Tibial nerve (tissue), 4 donors: ENCODE measurements at regions not wholly inside any gene's neighbourhood (a gene's known extent, or its start where the extent isn't known, plus 50 kb on each side); places are given as distances from the start of the nearest gene placed in this dataset.
"Not testable (repeated sequence)": the region's sequence is repeated elsewhere in the genome, so short reads cannot be mapped to it uniquely, and the experiment has no call there.

ENCODE experiments used
- DNase-seq, 2 donors: peaks; one replicate each; pipeline ENCODE4 v3.0.0-alpha.2; 2019; ENCODE audit warnings: low spot score in 2 of 2
- H3K27ac ChIP-seq, 4 donors: fragments of 200-600 bp; sonication (generic) in 3 of 4; one replicate each; pipeline ENCODE4 v1.5.1; 2017 to 2019; ENCODE audit warnings: mild to moderate bottlenecking in 1 of 4
- H3K27me3 ChIP-seq, 2 donors: fragments of 200-600 bp; sonication (generic) in 1 of 2; one replicate each; pipeline versions ENCODE4 v1.5.1 to v1.6.0; 2017 to 2019
- H3K36me3 ChIP-seq, 3 donors: fragments of 200-600 bp; sonication (generic); one replicate each; pipeline ENCODE4 v1.5.1; 2018 to 2019
- H3K4me1 ChIP-seq, 4 donors: fragments of 200-600 bp; sonication (generic) in 3 of 4; one replicate each; pipeline ENCODE4 v1.5.1; 2017 to 2019
- H3K4me3 ChIP-seq, 4 donors: fragments of 200-600 bp; sonication (generic) in 3 of 4; one replicate each; pipeline ENCODE4 v1.5.1; 2017 to 2019; ENCODE audit warnings: mild to moderate bottlenecking in 1 of 4, moderate library complexity in 1 of 4
- H3K9me3 ChIP-seq, 4 donors: fragments of 200-600 bp; sonication (generic) in 3 of 4; one replicate each; pipeline ENCODE4 v1.5.1; 2017 to 2019
- CTCF ChIP-seq, 5 experiments: fragments of 200-600 bp in 3 of 5; fragments of 450-650 bp in 2 of 5; sonication (generic) in 3 of 5; IDR thresholded peaks; one replicate each; pipeline ENCODE4 v1.5.1; 2016 to 2019; ENCODE audit warnings: antibody characterized with exemption in 5 of 5, mild to moderate bottlenecking in 3 of 5, moderate library complexity in 2 of 5
- EP300 ChIP-seq, 2 donors: sonication (generic); formaldehyde crosslinking; IDR thresholded peaks; one replicate each; pipeline ENCODE4 v1.6.1; 2017; ENCODE audit warnings: antibody characterized with exemption in 2 of 2, mild to moderate bottlenecking in 1 of 2
- POLR2A ChIP-seq, 2 donors: fragments of 450-650 bp; IDR thresholded peaks; one replicate each; pipeline ENCODE4 v1.6.1; 2017; ENCODE audit warnings: antibody characterized with exemption in 2 of 2, mild to moderate bottlenecking in 2 of 2, moderate library complexity in 2 of 2
- WGBS, 2 donors: methylation state at CpG; one replicate each; pipeline ENCODE4 v1.1.5; 2018; 5-methylcytosine and 5-hydroxymethylcytosine counted together

GRCh38 chr3:46797486-46797885 lies 65.8 kb downstream of the MYL3 start:
- Histone ChIP-seq H3K27ac (no peak overlapping the region), H3K9me3 (peaks cover 0 to 17% (median 0%) of the 10 kb centered on the region in 4 donors), H3K36me3 (no peaks in the 10 kb centered on the region), H3K27me3 (no peaks in the 10 kb centered on the region), H3K4me1 (no peaks in the 10 kb centered on the region), H3K4me3 (no peak overlapping the region)
- TF ChIP-seq POLR2A (IDR thresholded peaks at IDR 0.05): no peak
- TF ChIP-seq EP300 (IDR thresholded peaks at IDR 0.05): no peak
- no peak for TF ChIP-seq CTCF (IDR thresholded peaks at IDR 0.05)
- DNase-seq: no peak

GRCh38 chr3:46793340-46793739 lies 69.9 kb downstream of the MYL3 start:
- peaks cover 0 to 20% (median 0%) of the 10 kb centered on the region in 4 donors for H3K9me3 ChIP-seq
- 84 to 87% methylated on average over 2 of the region's 2 CpGs for WGBS, 2 donors
- H3K4me1 ChIP-seq, DNase-seq, H3K27ac ChIP-seq, H3K36me3 ChIP-seq, H3K27me3 ChIP-seq, H3K4me3 ChIP-seq: not testable (repeated sequence)

GRCh38 chr3:46778101-46778500 lies 60.4 kb upstream of the PRSS50 start:
- H3K27ac ChIP-seq: no peak overlapping the region
- H3K4me1 ChIP-seq: no peaks in the 10 kb centered on the region
- H3K4me3 ChIP-seq: no peak overlapping the region
- TF ChIP-seq EP300 (IDR thresholded peaks at IDR 0.05) (no peak), CTCF (IDR thresholded peaks at IDR 0.05) (no peak), POLR2A (IDR thresholded peaks at IDR 0.05) (no peak)
- H3K9me3 ChIP-seq: peaks cover 0 to 34% (median 0%) of the 10 kb centered on the region in 4 donors
- H3K36me3 ChIP-seq: no peaks in the 10 kb centered on the region
- 65 to 66% methylated on average over 3 of the region's 3 CpGs for WGBS, 2 donors
- H3K27me3 ChIP-seq: no peaks in the 10 kb centered on the region
- no peak for DNase-seq

- H3K9me3 ChIP-seq: peaks cover 0 to 55% (median 8%) of the 10 kb centered on the region in 4 donors
- 82 to 94% methylated on average over 2 of the region's 3 CpGs for WGBS, 2 donors
Measured at GRCh38 chr3:46772498-46772897, 54.8 kb upstream of the PRSS50 start.

GRCh38 chr3:46768061-46768460 lies 50.4 kb upstream of the PRSS50 start:
- Histone ChIP-seq H3K9me3 (peaks cover 0 to 82% (median 12%) of the 10 kb centered on the region in 4 donors), H3K27me3 (no peaks in the 10 kb centered on the region), H3K27ac (no peak overlapping the region), H3K4me1 (no peaks in the 10 kb centered on the region), H3K4me3 (no peak overlapping the region), H3K36me3 (no peaks in the 10 kb centered on the region)
- TF ChIP-seq EP300 (IDR thresholded peaks at IDR 0.05) (no peak), POLR2A (IDR thresholded peaks at IDR 0.05) (no peak), CTCF (IDR thresholded peaks at IDR 0.05) (no peak)
- no peak for DNase-seq
- WGBS, 2 donors: 92 to 100% methylated on average over 1 of the region's 1 CpG

More at GRCh38 chr3:46772498-46772897, 54.8 kb upstream of the PRSS50 start:
- not testable (repeated sequence) for H3K4me1 ChIP-seq, H3K36me3 ChIP-seq, H3K27me3 ChIP-seq, H3K27ac ChIP-seq, H3K4me3 ChIP-seq, DNase-seq
